ENCODE measurements at regions not wholly inside any gene's neighbourhood (a gene's known extent, or its start where the extent isn't known, plus 50 kb on each side); places are given as distances from the start of the nearest gene placed in this dataset.
"Not testable (repeated sequence)": the region's sequence is repeated elsewhere in the genome, so short reads cannot be mapped to it uniquely, and the experiment has no call there.

DNA sequence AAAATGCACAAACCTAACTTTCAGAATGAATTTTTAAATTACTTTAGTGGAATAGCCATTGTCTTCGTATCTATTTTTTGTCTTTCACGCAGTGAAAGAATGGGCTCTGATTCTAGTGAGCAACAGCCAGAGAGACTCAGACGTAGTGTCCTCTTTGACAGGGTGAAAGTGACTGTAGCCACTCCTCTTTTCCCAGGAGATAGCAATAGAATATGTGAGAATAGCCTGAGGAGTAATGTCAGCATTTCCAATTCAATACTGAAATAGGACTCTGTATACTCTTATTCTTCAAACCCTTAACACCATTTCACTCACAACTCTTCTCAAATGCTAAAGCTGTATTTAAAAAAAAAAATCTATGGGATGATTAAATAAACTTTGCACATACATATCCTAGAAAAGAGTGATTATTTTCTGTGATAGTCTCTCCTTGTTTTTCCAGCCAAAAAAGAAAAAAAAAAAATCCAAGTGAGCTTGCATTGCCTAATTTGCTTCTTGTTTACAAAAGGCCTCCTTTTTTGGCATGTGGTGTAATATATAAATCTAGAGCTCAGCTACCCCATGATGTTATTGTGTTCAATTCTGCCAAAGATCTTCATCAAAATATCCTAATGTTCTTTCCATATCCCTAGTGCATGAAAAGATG lies 626.1 kb upstream of the SLITRK6 start:
- DNase-seq (ENCODE audit: low read depth), result no peak

DNA sequence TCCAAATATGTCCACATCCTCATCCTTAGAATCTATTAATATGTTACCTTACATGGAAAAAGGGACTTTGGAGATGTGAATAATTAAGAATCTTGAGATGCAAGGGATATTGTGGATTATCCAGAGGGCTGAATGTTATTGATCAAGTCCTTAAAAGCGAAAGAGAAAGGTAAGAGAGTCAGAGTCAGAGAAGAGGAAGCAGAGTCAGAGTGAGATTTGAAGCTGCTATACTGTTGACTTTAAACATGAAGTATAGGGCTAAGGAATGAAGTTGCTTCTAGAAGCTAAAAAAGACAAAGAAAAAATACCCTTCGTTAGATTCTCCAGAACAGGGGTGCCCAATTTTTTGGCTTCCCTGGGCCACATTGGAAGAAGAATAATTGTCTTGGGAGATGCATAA lies 627.2 kb upstream of the SLITRK6 start:
- DNase-seq (ENCODE audit: low read depth), result no peak

DNA sequence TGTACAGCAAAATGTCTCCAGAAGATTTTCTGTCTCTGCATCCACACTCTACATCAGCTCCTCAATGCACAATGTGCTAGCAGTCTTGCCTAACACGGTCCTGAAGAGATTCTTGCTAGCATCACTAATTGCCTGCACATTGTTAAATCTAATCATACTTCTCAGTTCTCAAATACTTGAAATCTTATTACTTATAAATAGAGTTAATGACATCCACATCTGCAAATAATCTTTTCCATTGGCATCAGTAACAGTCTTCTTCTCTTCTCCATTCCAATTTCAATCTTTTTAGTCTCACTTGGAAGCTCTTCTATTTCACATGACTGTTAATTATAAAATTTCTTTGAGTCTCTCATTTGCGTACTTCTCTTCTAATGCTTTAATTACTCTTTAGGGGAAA lies 630.5 kb upstream of the SLITRK6 start:
- no peak for DNase-seq (ENCODE audit: low read depth)

- DNase-seq (ENCODE audit: low read depth), result no peak
These were observed 638.8 kb upstream of the SLITRK6 start for GRCh38 chr13:86438034-86438433.

DNA sequence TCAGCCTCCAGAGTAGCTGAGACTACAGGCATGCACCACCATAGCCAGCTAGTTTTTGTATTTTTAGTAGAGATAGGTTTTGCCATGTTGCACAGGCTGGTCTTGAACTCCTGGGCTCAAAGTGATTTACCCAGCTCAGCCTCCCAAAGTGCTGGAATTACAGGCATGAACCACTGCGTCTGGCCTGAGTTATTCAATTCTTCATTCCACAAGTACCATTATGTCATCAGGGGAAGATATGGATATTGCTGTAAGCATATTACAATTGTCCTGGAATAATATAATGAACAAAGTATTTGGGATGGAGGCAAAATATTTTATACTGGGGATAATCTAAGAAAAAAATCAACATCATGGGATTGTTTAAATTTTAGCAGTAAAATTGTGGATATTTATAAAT lies 646.0 kb upstream of the SLITRK6 start:
- no peak for DNase-seq (ENCODE audit: low read depth)

GRCh38 chr13:86445672-86446071 lies 646.5 kb upstream of the SLITRK6 start:
- peak; percentile 11 for DNase-seq (ENCODE audit: low read depth)

GRCh38 chr13:86446311-86446710 lies 647.1 kb upstream of the SLITRK6 start:
- DNase-seq (ENCODE audit: low read depth), result peak; percentile 81

DNA sequence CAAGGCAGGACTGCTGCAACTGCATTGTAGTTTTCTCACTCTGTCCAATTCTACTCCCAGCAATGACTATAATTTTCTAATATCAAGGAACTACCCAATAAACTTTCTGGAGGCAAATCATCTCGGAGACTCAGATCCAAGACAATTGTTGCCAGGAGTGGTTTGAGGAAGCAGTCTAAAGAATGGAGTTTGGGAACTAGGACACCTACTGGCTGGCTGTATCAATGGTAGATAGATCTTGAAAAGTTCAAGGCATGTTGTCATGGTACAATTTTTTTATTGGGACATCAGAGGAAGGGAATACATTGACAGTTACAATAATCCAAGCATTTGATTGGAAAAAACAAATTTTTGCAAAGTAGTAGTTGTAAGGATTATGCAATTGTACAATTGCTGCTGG lies 648.3 kb upstream of the SLITRK6 start:
- DNase-seq (ENCODE audit: low read depth), result no peak

- DNase-seq (ENCODE audit: low read depth), result no peak
These were observed 662.8 kb upstream of the SLITRK6 start for GRCh38 chr13:86462011-86462410.

GRCh38 chr13:86464193-86464592 lies 665.0 kb upstream of the SLITRK6 start:
- no peak for DNase-seq (ENCODE audit: low read depth)

DNA sequence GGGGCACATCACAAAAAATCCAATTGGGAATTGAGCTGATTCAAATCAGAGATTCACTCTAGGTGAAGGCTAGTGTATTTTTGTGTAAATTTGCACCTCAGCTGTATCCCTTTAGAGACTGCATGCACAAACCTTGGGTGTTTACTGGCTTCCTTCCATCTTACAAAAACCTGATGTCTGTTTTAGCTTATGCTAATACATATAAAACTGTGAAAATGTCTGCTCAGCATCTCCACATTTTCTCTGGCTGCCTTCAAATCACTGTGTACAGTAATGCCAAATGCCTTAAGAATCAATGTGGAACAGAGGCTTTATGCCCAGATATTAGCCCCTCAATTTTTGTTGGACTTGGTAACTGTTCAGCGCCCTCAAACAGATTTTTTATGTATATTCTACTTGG lies 675.8 kb upstream of the SLITRK6 start:
- DNase-seq (ENCODE audit: low read depth), result no peak

DNA sequence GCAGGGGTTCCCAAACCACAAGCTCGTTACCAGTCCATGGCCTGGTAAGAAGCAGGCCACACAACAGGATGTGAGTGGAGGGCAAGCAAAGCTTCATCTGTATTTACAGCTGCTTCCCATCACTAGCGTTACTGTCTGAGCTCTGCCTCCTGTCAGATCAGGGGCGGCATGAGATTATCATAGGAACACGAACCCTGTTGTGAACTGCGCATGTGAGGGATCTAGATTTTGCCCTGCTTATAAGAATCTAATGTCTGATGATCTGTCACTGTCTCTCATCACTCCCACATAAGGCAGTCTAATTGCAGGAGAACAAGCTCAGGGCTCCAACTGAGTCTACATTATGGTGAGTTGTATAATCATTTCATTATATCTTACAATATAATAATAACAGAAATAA lies 677.4 kb upstream of the SLITRK6 start:
- DNase-seq (ENCODE audit: low read depth), result no peak

- no peak for DNase-seq (ENCODE audit: low read depth)
These were observed 687.4 kb upstream of the SLITRK6 start for GRCh38 chr13:86486582-86486981.

- DNase-seq (ENCODE audit: low read depth), result no peak
These were observed 691.9 kb upstream of the SLITRK6 start for GRCh38 chr13:86491121-86491520.

GRCh38 chr13:86501931-86502330 lies 702.7 kb upstream of the SLITRK6 start:
- DNase-seq (ENCODE audit: low read depth), result not testable (repeated sequence)

DNA sequence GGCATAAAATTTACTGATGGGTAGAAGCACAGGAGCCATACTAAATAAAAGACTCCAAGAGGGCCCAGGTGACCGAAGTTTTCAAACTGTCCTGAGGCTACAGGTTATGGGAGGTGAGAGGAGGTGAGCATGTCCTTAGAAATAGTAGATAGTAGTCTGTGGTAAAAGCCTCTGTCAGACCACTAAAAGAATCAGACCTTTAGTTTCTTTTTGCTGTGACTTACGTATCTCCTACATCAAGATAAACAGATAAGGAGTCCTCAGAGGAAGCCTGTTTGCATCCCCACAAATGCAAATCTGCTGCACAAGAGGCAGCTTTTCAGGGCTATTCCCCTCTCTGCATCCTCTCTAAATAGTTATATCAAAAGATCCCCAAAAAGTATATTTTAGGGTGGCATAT lies 711.6 kb upstream of the SLITRK6 start:
- no peak for DNase-seq (ENCODE audit: low read depth)

GRCh38 chr13:86541461-86541860 lies 742.2 kb upstream of the SLITRK6 start:
- no peak for DNase-seq (ENCODE audit: low read depth)

- no peak for DNase-seq (ENCODE audit: low read depth)
These were observed 754.8 kb upstream of the SLITRK6 start for GRCh38 chr13:86554066-86554465.

DNA sequence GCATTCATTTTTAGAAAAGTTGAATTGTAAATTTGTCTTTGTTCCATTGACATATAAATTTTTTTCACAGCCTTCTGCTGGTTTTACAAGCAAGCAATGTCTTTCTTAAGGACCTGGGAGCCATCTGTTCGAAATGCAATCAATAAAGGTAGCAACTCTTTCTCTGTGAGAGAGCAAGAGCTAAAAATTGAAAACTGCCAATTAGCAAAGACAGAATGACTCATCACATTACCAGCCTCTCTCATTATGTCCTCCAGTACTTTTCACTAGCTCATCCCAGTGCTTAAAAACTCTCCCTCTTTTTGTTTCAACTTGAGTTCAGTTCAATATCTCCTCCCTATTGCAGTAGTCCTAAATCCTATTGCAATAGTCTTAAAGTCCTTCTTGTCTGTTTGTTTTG lies 760.7 kb upstream of the SLITRK6 start:
- DNase-seq (ENCODE audit: low read depth), result no peak

GRCh38 chr13:86562866-86563265 lies 763.6 kb upstream of the SLITRK6 start:
- DNase-seq (ENCODE audit: low read depth), result no peak

- peak; percentile 40 for DNase-seq (ENCODE audit: low read depth)
These were observed 764.1 kb upstream of the SLITRK6 start for GRCh38 chr13:86563308-86563707.

DNA sequence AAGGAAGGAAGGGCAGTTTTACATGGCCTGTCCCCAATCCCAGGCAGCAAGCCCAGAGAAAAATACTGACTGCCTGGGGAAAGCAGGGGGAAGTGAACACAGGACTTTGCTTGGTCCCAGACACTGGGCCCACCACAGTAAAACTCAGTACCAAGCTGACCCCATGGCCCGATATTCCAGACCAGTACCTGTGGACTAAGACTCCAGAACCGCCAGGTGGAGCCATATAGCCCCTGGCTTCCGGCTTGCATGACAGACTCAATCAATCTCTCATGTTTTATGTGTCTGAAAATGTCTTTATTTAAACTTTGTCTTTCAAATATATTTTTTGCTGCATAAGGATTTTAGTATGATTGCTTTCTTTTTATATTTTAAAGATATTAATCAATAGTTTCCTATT lies 767.9 kb upstream of the SLITRK6 start:
- DNase-seq (ENCODE audit: low read depth), result no peak

GRCh38 chr13:86569119-86569518 lies 769.9 kb upstream of the SLITRK6 start:
- no peak for DNase-seq (ENCODE audit: low read depth)

DNA sequence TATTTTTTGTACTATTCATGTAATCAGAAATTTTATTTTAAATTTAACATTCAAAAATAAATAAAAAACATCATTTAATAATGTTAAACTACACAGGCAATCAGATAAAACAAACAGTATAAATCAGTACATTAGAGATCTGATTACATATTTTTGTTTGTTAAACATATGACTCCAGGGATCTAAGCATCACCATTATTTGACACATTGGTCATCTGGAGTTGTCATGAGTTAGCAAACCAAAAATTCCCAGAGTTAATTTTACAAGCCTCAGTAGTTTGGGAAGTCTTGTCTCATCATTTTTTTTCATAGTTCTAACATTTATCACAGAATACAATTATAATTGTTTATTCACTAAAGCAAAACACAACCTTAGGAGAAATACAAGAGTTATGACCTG lies 770.8 kb upstream of the SLITRK6 start:
- no peak for DNase-seq (ENCODE audit: low read depth)

DNA sequence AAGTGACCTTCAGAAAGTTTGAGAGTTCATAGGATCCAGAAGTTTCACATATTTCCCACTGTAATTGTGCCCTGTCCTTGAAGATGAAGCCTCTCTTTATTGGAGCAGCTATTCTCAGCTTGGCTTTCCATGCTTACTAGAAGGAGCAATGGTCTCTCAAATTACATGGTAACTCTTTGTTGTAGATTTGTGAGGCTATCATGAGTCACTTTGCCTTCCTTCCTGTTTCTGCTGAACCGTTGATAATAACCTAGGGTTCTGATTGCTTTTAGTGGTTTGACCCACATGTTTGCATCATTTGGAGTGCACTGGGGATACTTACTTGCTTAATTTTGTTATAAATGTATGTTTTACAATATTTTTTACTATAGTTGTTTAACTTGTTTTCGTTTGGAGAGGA lies 772.9 kb upstream of the SLITRK6 start:
- DNase-seq (ENCODE audit: low read depth), result peak; percentile 31
